Stimulated activated CD4-positive, alpha-beta T cell treated with anti-CD3 and anti-CD28 coated beads, Interleukin-12 subunit alpha, Interleukin-12 subunit beta, amount 100 ng/mL, for 24 hours (primary cell): ENCODE measurements at regions not wholly inside any gene's neighbourhood (a gene's known extent, or its start where the extent isn't known, plus 50 kb on each side); places are given as distances from the start of the nearest gene placed in this dataset.
"Not testable (repeated sequence)": the region's sequence is repeated elsewhere in the genome, so short reads cannot be mapped to it uniquely, and the experiment has no call there.

Experiments used
- DNase-seq, 2 experiments: peaks; one replicate each; pipeline ENCODE4 v3.0.0-alpha.2; 2020; ENCODE audit warnings: low read depth in 2 of 2

GRCh38 chr14:22388669-22389595, 200.1 kb downstream of the DAD1 start:
- no peak for DNase-seq

- DNase-seq: no peak
Observed at GRCh38 chr14:22387776-22388241, 201.2 kb downstream of the DAD1 start.

GRCh38 chr14:22386924-22387775, 201.9 kb downstream of the DAD1 start:
- no peak for DNase-seq

GRCh38 chr14:22384974-22385526, 204.0 kb downstream of the DAD1 start:
- DNase-seq: no peak

- DNase-seq: no peak
Observed at GRCh38 chr14:22384167-22384549, 204.9 kb downstream of the DAD1 start.

GRCh38 chr14:22383515-22384166, 205.4 kb downstream of the DAD1 start:
- no peak for DNase-seq

- DNase-seq: no peak
Observed at GRCh38 chr14:22382955-22383354, 206.1 kb downstream of the DAD1 start.

- no peak for DNase-seq
Observed at GRCh38 chr14:22382395-22382794, 206.6 kb downstream of the DAD1 start.

GRCh38 chr14:22381766-22382165, 207.3 kb downstream of the DAD1 start:
- DNase-seq: no peak

- DNase-seq: no peak
Observed at GRCh38 chr14:22381408-22381760, 207.6 kb downstream of the DAD1 start.

- no peak for DNase-seq
Observed at GRCh38 chr14:22380571-22381407, 208.2 kb downstream of the DAD1 start.

GRCh38 chr14:22379727-22380126, 209.3 kb downstream of the DAD1 start:
- DNase-seq: no peak

GRCh38 chr14:22378181-22378580, 210.8 kb downstream of the DAD1 start:
- no peak for DNase-seq

- no peak for DNase-seq
Observed at GRCh38 chr14:22375321-22375930, 213.6 kb downstream of the DAD1 start.

GRCh38 chr14:22370084-22370847, 218.8 kb downstream of the DAD1 start:
- no peak for DNase-seq

- DNase-seq: no peak
Observed at GRCh38 chr14:22358726-22359125, 230.3 kb downstream of the DAD1 start.

GRCh38 chr14:22349281-22349680, 239.7 kb downstream of the DAD1 start:
- not testable (repeated sequence) for DNase-seq

- DNase-seq: no peak
Observed at GRCh38 chr14:22344673-22345072, 244.4 kb downstream of the DAD1 start.

GRCh38 chr14:22344209-22344608, 244.8 kb downstream of the DAD1 start:
- not testable (repeated sequence) for DNase-seq

- DNase-seq: no peak
Observed at GRCh38 chr14:22341049-22341448, 248.0 kb downstream of the DAD1 start.
